Loucy (cell line): ENCODE measurements at regions not wholly inside any gene's neighbourhood (a gene's known extent, or its start where the extent isn't known, plus 50 kb on each side); places are given as distances from the start of the nearest gene placed in this dataset.

ENCODE experiments used
- H2AFZ ChIP-seq: fragments of 200-600 bp; sonication (generic); 2 replicates; pipeline ENCODE4 v1.6.0; 2016; ENCODE audit warnings: antibody characterized with exemption, mild to moderate bottlenecking, low read length, moderate library complexity
- H3F3A ChIP-seq: fragments of 200-600 bp; 2 replicates; pipeline ENCODE4 v1.6.0; 2016; ENCODE audit warnings: antibody characterized with exemption, low read depth, mild to moderate bottlenecking
- H3K27me3 ChIP-seq: fragments of 200-600 bp; sonication (generic); 2 replicates; pipeline ENCODE4 v1.6.1; 2014; ENCODE audit warnings: low read length, mild to moderate bottlenecking; ENCODE audit not compliant: insufficient read depth, poor library complexity, severe bottlenecking
- H3K36me3 ChIP-seq: fragments of 200-600 bp; sonication (generic); 2 replicates; pipeline ENCODE4 v1.6.1; 2016; ENCODE audit warnings: low read length; ENCODE audit not compliant: insufficient read depth
- H3K4me1 ChIP-seq: fragments of 200-600 bp; sonication (generic); 2 replicates; pipeline ENCODE4 v1.5.1; 2014; ENCODE audit warnings: low read length, mild to moderate bottlenecking; ENCODE audit not compliant: insufficient read depth, poor library complexity, severe bottlenecking
- H3K4me2 ChIP-seq: fragments of 200-600 bp; sonication (generic); 2 replicates; pipeline ENCODE4 v1.6.0; 2014; ENCODE audit warnings: antibody characterized with exemption, low read length, low read depth, mild to moderate bottlenecking; ENCODE audit not compliant: poor library complexity, severe bottlenecking
- H3K4me3 ChIP-seq: fragments of 200-600 bp; sonication (generic); 2 replicates; pipeline ENCODE4 v1.5.1; 2014; ENCODE audit warnings: low read length, mild to moderate bottlenecking, mixed read lengths; ENCODE audit not compliant: poor library complexity, severe bottlenecking
- H3K79me2 ChIP-seq: fragments of 200-600 bp; sonication (generic); 2 replicates; pipeline ENCODE4 v1.6.1; 2014; ENCODE audit warnings: low read length; ENCODE audit not compliant: insufficient read depth
- H3K9ac ChIP-seq: fragments of 200-600 bp; sonication (generic); 2 replicates; pipeline ENCODE4 v1.6.0; 2014; ENCODE audit warnings: mild to moderate bottlenecking, low read depth, low read length, moderate library complexity; ENCODE audit not compliant: poor library complexity, severe bottlenecking
- H3K9me2 ChIP-seq: fragments of 200-600 bp; sonication (generic); replicated peaks from 2 replicates; pipeline ENCODE4 v1.6.1; 2016; ENCODE audit warnings: low read depth, low read length, mixed read lengths
- H3K9me3 ChIP-seq: fragments of 200-600 bp; sonication (generic); 2 replicates; pipeline ENCODE4 v1.6.1; 2014; ENCODE audit warnings: mild to moderate bottlenecking, antibody characterized with exemption, low read length, low read depth; ENCODE audit not compliant: insufficient read depth
- H4K20me1 ChIP-seq: fragments of 200-600 bp; sonication (generic); 2 replicates; pipeline ENCODE4 v1.6.0; 2014; ENCODE audit warnings: antibody characterized with exemption, low read length, mild to moderate bottlenecking; ENCODE audit not compliant: insufficient read depth, poor library complexity, severe bottlenecking
- EZH2phosphoT487 ChIP-seq: fragments of 200-600 bp; IDR thresholded peaks from 2 replicates; pipeline ENCODE4 v1.6.1; 2018; ENCODE audit warnings: antibody characterized with exemption, mild to moderate bottlenecking, moderate library complexity, borderline replicate concordance
- TF ChIP-seq, protein P1 (sequence below): fragments of 200-600 bp; sonication (generic); conservative IDR thresholded peaks from 2 replicates; pipeline ENCODE4 v1.5.1; 2014; ENCODE audit warnings: mild to moderate bottlenecking, antibody characterized with exemption, low read length

DNA sequence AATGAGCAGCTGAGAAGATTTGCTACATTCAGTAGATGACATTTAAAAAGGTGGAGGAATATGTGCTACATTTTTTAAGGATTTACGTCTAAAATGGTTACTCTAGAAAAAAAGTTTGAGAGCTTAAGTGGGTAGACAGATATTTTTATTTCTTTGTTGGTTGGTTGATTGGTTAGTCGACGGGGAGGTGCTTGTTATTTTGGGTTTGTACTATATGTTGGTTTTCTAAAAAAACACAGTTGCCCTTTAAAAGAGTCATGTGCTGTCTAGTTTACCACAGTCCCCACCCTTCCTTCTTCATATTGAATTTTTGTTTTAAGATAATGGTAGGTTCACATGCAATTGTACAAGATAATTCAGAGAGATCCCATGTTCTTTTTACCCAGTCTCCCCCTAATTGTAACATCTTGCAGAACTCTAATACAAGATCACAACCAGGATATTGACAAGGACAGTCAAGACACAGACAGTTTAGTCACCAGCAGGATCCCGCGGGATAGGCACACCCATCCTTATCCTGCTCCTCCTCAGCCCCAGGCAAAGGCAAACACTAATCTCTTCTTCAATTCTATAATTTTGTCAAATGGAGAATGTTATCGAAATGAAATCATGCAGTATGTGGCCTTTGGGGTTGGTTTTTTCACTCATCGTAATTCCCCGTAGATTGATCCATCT, 171.4 kb downstream of the FOXO1 start:
- Histone ChIP-seq H3K9me2 (no peaks in the 10 kb centered on the region), H3K4me2 (no peak overlapping the region), H2AFZ (no peak overlapping the region), H4K20me1 (no peaks in the 10 kb centered on the region), H3K27me3 (no peaks in the 10 kb centered on the region), H3K36me3 (no peaks in the 10 kb centered on the region), H3K79me2 (no peaks in the 10 kb centered on the region), H3K4me3 (no peak overlapping the region), H3K9me3 (no peaks in the 10 kb centered on the region), H3F3A (no peaks in the 10 kb centered on the region), H3K4me1 (peaks cover 13% of the 10 kb centered on the region), H3K9ac (no peak overlapping the region)
- TF ChIP-seq, protein P1, sequence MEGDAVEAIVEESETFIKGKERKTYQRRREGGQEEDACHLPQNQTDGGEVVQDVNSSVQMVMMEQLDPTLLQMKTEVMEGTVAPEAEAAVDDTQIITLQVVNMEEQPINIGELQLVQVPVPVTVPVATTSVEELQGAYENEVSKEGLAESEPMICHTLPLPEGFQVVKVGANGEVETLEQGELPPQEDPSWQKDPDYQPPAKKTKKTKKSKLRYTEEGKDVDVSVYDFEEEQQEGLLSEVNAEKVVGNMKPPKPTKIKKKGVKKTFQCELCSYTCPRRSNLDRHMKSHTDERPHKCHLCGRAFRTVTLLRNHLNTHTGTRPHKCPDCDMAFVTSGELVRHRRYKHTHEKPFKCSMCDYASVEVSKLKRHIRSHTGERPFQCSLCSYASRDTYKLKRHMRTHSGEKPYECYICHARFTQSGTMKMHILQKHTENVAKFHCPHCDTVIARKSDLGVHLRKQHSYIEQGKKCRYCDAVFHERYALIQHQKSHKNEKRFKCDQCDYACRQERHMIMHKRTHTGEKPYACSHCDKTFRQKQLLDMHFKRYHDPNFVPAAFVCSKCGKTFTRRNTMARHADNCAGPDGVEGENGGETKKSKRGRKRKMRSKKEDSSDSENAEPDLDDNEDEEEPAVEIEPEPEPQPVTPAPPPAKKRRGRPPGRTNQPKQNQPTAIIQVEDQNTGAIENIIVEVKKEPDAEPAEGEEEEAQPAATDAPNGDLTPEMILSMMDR, result no peak
- TF ChIP-seq EZH2phosphoT487, result no peak

DNA sequence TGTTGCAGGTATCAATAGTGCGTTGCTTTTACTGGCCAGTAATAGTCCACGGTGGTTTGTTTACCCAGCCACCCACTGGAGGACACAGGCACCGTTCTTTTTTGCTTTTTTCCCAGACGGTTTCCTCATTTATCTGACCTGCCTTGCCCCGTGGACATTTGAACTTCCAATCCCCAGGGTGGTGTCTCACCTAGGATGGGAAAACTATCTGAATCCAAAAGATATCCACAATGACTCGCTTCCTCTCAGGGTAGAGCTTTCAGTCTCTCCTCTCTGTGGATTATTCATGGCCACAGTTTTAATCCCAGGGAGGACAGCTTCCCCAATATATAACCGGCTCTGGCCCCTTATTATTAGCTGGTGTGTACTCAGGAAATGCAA, 170.8 kb downstream of the FOXO1 start:
- Histone ChIP-seq H2AFZ (no peak overlapping the region), H3K4me3 (no peak overlapping the region), H3K9ac (no peak overlapping the region), H3K9me2 (no peaks in the 10 kb centered on the region), H3K36me3 (no peaks in the 10 kb centered on the region), H3K9me3 (no peaks in the 10 kb centered on the region), H3F3A (no peaks in the 10 kb centered on the region), H3K27me3 (no peaks in the 10 kb centered on the region), H4K20me1 (no peaks in the 10 kb centered on the region), H3K4me2 (no peak overlapping the region), H3K4me1 (peaks cover 8% of the 10 kb centered on the region), H3K79me2 (no peaks in the 10 kb centered on the region)
- no peak for TF ChIP-seq EZH2phosphoT487

DNA sequence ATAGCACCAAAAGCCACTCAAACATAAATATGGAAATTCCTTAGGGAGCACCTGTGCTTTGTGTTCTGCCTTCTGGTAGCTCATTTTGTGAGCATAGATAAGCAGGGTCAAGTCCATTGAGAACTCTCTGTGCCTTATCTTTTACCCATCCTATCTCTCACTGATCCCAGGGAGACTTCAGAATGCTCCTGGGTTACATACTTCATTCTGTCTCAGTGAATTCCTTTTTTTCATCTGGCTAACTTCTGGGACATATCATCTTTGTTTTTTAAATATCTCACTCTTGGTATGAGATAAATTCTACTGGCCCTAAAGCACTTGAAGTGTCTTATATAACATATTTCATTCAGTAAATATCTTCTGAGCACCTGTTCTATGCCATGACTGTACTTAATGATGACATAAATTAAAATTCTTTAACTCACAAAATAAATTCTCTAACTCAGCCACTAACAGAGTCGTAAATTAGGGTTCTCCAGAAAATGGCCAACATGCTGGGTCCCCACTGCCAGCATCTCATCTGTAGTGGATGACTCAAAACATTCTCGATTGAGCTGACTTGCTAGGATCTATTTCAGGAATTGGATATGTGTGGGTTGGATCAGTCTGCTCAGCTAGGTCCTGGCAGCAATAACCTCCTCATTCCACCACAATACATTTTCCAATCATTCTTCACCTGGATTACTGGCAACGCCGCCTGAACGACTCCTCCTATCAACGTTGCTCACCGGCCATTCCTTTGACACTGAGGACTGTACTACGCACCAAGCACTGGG, 170.2 kb downstream of the FOXO1 start:
- no peaks in the 10 kb centered on the region for H3F3A ChIP-seq
- H3K4me3 ChIP-seq, result no peak overlapping the region
- H3K9me2 ChIP-seq, result no peaks in the 10 kb centered on the region
- H3K27me3 ChIP-seq, result no peaks in the 10 kb centered on the region
- H4K20me1 ChIP-seq, result no peaks in the 10 kb centered on the region
- no peaks in the 10 kb centered on the region for H3K36me3 ChIP-seq
- peaks cover 2% of the 10 kb centered on the region for H3K4me1 ChIP-seq
- H3K79me2 ChIP-seq, result no peaks in the 10 kb centered on the region
- no peaks in the 10 kb centered on the region for H3K9me3 ChIP-seq
- no peak overlapping the region for H2AFZ ChIP-seq
- no peak for TF ChIP-seq EZH2phosphoT487
- TF ChIP-seq, protein P1, result no peak
- no peak overlapping the region for H3K9ac ChIP-seq
- no peak overlapping the region for H3K4me2 ChIP-seq
